SIG-M5 treated with dmso at 0.1 percent for 504 hours (cell line): ENCODE measurements at regions not wholly inside any gene's neighbourhood (a gene's known extent, or its start where the extent isn't known, plus 50 kb on each side); places are given as distances from the start of the nearest gene placed in this dataset.
"Not testable (repeated sequence)": the region's sequence is repeated elsewhere in the genome, so short reads cannot be mapped to it uniquely, and the experiment has no call there.

Experiments
- DNase-seq: peaks from one replicate; lab custom pipeline; 2025; ENCODE audit not compliant: unreplicated experiment; lab: John Stamatoyannopoulos, UW

DNA sequence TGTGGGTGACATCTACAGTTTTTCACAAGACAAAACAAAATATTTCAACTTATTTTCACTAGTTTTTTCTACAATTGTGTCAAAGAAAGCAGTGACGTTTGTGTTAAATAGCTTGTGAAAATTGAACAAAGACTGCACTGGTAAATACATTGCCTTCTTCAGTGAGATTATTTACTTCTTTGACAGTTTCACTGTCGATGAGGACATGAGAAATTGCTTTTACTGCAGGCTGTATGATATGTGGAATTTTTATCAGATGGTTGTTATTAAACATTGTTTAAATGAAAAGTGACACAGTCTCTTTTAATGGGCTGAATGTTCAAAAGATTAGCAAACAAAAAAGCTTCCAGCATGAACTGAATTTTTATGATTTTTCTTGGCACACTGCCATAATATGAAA is 773.9 kb upstream of the CADM2 start:
- no peak for DNase-seq

DNA sequence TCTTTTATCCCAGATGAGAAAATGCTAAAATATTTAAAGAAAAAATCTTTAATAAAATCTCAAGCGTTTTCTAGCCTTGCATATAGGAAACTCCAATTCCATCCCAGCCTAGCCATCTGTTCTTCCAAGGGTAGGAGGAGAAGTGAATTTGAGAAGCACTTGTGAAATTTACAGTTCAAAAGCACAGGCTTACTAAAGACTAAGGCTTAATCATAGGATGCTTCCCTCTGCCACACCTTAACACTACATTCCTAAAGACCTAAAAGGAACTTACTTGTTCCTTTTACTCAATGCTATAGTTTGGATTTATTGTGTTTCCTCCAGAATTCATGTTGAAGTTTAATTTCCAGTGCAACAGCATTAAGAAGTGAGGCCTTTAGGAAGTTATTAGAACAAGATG is 764.8 kb upstream of the CADM2 start:
- no peak for DNase-seq

GRCh38 chr3:84209474-84209873 is 749.3 kb upstream of the CADM2 start:
- no peak for DNase-seq

DNA sequence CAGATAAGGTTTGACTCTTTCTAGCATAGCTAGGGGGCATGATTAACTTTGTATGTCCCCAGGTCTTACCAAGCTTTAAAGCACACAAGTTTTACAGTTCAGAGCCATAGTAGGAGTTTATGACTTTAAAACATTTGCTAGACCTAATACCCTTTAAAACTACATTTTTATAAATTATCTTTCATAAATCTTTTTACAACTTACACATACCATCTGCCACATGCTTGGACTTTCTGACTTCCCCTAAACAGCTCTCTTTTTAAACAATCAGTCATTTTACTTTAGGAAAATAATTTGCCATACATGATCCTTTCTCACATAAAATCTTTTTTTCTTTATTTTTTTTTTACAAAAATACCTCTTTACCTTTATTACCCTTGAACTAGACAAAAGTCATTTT is 735.3 kb upstream of the CADM2 start:
- no peak for DNase-seq

DNA sequence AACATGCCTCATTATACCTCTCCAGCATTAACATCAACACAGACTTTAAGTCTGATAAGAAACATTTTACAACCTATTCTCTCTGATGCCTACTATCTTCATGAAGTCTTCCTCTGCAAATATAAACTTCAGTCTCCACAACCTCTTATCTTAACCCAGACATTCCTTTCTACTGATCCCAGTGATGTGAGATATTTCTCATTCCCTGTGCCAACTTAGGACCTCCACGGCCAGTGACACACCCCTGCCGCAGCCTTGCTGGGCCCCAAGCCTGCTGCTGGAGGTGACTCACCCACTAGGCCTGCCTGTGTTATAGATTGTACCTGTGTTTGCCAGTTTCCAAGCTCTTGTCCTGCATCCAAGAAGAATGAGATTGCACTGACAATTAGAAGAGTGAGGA is 734.5 kb upstream of the CADM2 start:
- no peak for DNase-seq

DNA sequence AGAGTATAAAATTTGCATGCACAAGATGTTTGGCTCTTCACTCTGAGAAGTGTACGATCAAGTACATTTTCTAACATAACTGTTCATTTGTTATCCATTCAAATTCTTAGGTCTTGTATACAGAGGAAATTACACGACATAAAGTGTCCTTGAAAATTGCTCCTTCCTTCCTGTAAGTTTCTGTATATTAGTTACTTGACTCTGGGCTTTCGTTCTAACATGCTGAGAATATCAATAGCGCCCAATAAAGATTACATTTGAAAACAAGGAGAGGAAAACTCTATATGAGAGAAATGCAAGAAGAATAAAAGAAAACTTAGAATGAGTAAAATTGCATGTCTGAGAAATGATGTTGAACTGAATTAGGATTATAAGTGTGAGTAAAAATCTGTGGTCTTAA is 722.5 kb upstream of the CADM2 start:
- no peak for DNase-seq

DNA sequence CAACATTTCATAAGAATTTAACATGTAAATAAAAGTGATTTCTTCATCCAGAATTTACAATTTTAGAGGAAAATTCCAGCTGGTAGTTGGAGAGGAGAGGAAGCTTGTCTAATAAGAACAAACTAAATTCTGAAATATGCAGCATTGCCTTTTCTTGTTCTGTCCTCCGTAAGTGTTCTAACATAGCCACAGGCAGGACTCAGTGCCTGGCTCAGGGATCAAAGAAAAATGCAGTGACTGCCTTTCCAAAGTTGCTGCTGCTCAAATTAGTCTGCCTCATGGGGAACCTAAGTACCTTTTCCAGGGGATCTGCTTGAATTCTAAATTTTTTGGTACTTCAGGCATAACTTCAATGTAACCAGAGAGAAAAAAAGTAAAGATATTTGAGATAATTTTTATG is 713.0 kb upstream of the CADM2 start:
- no peak for DNase-seq

GRCh38 chr3:84260596-84260995 is 698.2 kb upstream of the CADM2 start:
- DNase-seq = no peak

DNA sequence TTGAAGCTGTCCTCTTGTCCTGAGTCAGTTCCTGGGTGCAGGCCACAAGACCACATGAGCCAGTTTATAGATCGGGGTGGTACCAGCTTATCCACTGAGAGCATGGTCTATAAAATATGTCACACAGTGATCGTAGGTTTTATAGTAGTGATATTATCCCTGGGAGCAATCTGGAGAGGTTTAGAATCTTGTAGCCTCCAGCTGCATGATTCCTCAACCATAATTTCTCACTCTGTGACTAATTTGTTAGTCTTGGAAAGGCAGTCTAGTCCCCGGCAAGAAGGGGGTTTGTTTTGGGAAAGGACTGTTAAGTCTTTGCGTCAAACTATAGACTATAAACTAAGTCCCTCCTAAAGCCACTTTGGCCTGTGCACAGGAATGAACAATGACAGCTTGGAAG is 693.0 kb upstream of the CADM2 start:
- no peak for DNase-seq

GRCh38 chr3:84275532-84275931 is 683.3 kb upstream of the CADM2 start:
- no peak for DNase-seq

DNA sequence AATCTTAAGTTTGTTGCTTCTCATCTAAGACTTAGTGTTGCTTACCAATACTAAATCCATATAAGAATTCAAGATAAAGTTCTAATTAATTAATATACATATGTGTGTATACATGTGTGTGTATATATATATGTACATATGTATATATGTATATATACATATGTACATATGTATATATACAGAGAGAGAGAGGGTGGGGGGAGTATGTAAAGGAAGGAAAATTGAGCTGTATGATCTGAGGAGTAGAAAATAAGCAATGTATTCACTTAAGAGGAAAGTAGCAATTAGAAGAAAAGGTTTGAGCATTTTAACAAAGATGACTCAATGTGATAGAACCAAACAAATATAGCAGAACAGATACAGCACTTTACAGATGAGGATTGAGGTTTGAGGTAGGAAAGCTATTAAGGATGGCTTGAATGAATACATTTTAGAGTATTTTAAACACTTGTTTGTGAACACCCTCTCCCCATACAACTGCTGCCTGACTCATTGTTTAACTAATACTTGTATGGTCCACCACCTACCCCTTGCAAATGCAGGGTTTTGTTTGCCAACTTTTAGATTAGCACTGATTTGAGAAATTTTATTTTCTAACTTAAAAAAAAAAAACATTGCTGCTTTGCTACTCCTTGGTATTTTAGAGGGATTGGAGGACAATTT is 681.1 kb upstream of the CADM2 start:
- DNase-seq = no peak

- no peak for DNase-seq
Observed at GRCh38 chr3:84292128-84292527, 666.7 kb upstream of the CADM2 start.

DNA sequence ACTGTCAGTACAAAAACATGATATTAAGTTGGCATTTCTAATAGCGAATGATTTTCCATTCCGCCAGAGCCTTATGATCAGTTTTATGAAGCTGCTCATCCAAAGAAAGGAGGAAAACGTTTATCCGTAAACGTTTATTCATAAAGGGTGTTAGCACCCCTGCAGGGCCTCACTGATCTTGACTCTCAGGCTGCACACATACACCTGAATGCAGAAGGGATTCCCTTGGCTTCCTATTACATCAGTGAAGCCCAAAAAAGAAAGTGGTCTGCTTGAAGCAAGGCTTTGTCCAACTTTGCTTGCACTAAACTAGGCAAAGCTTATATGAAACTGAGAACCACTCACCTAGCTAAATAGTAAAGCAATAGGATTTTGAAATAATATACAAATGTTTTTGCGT is 659.5 kb upstream of the CADM2 start:
- DNase-seq = no peak

DNA sequence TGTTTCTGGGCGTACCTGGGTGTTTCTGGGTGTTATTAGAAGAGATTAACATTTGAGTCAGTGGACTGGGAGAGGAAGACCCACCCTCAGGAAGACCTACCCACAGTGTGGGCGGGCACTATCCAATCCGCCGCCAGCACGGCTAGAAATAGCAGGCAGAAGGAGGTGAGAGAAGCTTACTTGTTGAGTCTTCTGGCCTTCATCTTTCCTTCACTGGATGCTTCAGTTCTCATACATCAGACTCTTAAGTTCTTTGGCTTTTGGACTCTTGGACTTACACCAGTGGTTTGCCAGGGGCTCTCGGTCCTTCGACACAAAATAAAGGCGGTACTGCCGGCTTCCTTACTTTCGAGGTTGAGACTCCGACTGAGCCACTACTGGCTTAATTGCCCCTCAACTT is 654.6 kb upstream of the CADM2 start:
- no peak for DNase-seq

- no peak for DNase-seq
Observed at GRCh38 chr3:84307339-84307738, 651.5 kb upstream of the CADM2 start.

DNA sequence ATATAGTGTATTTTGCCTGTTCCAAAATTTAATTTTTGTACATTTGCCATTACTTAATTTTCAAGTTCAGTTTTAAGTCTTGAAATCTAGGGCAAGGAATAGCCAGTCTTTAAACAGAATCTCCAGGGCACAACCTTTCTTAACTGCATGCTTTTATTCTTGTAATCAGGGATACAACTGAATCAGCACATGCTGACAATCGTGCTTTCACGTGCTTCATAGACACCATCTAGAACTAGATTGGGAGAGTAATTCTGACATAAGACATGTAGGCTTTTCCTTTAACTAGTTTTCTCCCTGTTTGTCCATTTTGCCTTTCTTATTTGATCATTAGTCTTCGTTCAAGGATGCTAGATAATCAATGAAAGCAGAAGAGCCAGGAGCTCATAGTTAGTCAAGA is 650.4 kb upstream of the CADM2 start:
- no peak for DNase-seq

DNA sequence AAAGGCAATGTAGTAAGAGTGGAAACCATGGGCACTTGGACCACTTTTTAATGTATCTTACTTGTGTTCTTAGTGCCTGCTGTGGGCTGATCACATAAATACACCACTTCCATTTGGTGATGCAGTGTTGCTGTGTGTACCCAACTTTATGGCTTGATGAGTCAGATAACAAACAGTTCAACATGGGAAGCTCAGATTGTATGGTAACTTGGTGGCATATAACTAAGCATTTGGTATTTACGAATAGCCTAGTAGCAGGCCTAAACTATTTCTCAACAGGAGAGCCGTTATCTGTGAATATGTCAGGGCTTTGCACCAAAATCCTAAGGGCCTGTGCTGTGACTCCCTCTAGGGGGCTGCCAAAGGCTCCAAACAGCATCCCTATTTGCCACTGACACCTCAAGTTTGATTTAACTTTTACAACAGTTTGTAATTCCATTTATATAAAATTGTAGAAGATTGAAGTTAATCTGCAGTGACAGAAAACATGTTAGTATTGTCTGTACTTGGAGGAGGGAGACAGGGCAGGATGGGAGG is 640.4 kb upstream of the CADM2 start:
- DNase-seq = no peak

- DNase-seq = not testable (repeated sequence)
Observed at GRCh38 chr3:84365563-84366278, 593.1 kb upstream of the CADM2 start.
